ENCODE measurements at regions not wholly inside any gene's neighbourhood (a gene's known extent, or its start where the extent isn't known, plus 50 kb on each side); places are given as distances from the start of the nearest gene placed in this dataset.

- no peak for DNase-seq (ENCODE audit: low spot score)
These were observed 200.5 kb downstream of the TRIM29 start for GRCh38 chr11:119937412-119937811.

GRCh38 chr11:119936426-119936825 is 201.5 kb downstream of the TRIM29 start:
- no peak for DNase-seq (ENCODE audit: low spot score)

- DNase-seq (ENCODE audit: low spot score) = no peak
These were observed 202.5 kb downstream of the TRIM29 start for GRCh38 chr11:119935349-119935925.

GRCh38 chr11:119934866-119935265 is 203.0 kb downstream of the TRIM29 start:
- no peak for DNase-seq (ENCODE audit: low spot score)

GRCh38 chr11:119934267-119934666 is 203.6 kb downstream of the TRIM29 start:
- DNase-seq (ENCODE audit: low spot score) = no peak

- no peak for DNase-seq (ENCODE audit: low spot score)
These were observed 204.3 kb downstream of the TRIM29 start for GRCh38 chr11:119933584-119933983.

GRCh38 chr11:119932828-119933562 is 204.0 kb upstream of the NECTIN1 start:
- no peak for DNase-seq (ENCODE audit: low spot score)

- DNase-seq (ENCODE audit: low spot score) = no peak
These were observed 199.0 kb upstream of the NECTIN1 start for GRCh38 chr11:119928047-119928446.

GRCh38 chr11:119924017-119924416 is 195.0 kb upstream of the NECTIN1 start:
- no peak for DNase-seq (ENCODE audit: low spot score)

- no peak for DNase-seq (ENCODE audit: low spot score)
These were observed 192.6 kb upstream of the NECTIN1 start for GRCh38 chr11:119921571-119921970.

GRCh38 chr11:119920666-119921387 is 191.8 kb upstream of the NECTIN1 start:
- no peak for DNase-seq (ENCODE audit: low spot score)

- DNase-seq (ENCODE audit: low spot score) = no peak
These were observed 190.7 kb upstream of the NECTIN1 start for GRCh38 chr11:119919656-119920055.

- no peak for DNase-seq (ENCODE audit: low spot score)
These were observed 189.3 kb upstream of the NECTIN1 start for GRCh38 chr11:119918347-119918746.

- no peak for DNase-seq (ENCODE audit: low spot score)
These were observed 187.6 kb upstream of the NECTIN1 start for GRCh38 chr11:119916568-119916967.

GRCh38 chr11:119912229-119912628 is 183.2 kb upstream of the NECTIN1 start:
- no peak for DNase-seq (ENCODE audit: low spot score)

GRCh38 chr11:119910650-119911049 is 181.7 kb upstream of the NECTIN1 start:
- no peak for DNase-seq (ENCODE audit: low spot score)

GRCh38 chr11:119910051-119910450 is 181.1 kb upstream of the NECTIN1 start:
- no peak for DNase-seq (ENCODE audit: low spot score)

GRCh38 chr11:119909495-119909894 is 180.5 kb upstream of the NECTIN1 start:
- no peak for DNase-seq (ENCODE audit: low spot score)

GRCh38 chr11:119909077-119909476 is 180.1 kb upstream of the NECTIN1 start:
- DNase-seq (ENCODE audit: low spot score) = no peak

- DNase-seq (ENCODE audit: low spot score) = no peak
These were observed 179.5 kb upstream of the NECTIN1 start for GRCh38 chr11:119908573-119908904.

GRCh38 chr11:119907878-119908572 is 179.0 kb upstream of the NECTIN1 start:
- DNase-seq (ENCODE audit: low spot score) = no peak

GRCh38 chr11:119907122-119907851 is 178.3 kb upstream of the NECTIN1 start:
- no peak for DNase-seq (ENCODE audit: low spot score)
